Amygdala (tissue), 56 donors: ENCODE measurements at regions not wholly inside any gene's neighbourhood (a gene's known extent, or its start where the extent isn't known, plus 50 kb on each side); places are given as distances from the start of the nearest gene placed in this dataset.
"Not testable (repeated sequence)": the region's sequence is repeated elsewhere in the genome, so short reads cannot be mapped to it uniquely, and the experiment has no call there.

Source experiments
- DNase-seq, 56 donors: peaks; one replicate each; lab custom pipeline; 2025; lab: John Stamatoyannopoulos, UW

- no peak for DNase-seq
These were observed 140.8 kb upstream of the ISL1 start for GRCh38 chr5:51242456-51242855.

- not testable (repeated sequence) for DNase-seq
These were observed 132.3 kb upstream of the ISL1 start for GRCh38 chr5:51250957-51251356.

GRCh38 chr5:51271261-51271660 lies 112.0 kb upstream of the ISL1 start:
- no peak for DNase-seq

- DNase-seq: no peak
These were observed 110.2 kb upstream of the ISL1 start for GRCh38 chr5:51273021-51273420.

GRCh38 chr5:51273871-51274270 lies 109.4 kb upstream of the ISL1 start:
- DNase-seq: no peak

- DNase-seq: no peak
These were observed 107.8 kb upstream of the ISL1 start for GRCh38 chr5:51275428-51275827.

GRCh38 chr5:51276250-51276649 lies 107.0 kb upstream of the ISL1 start:
- no peak for DNase-seq

- no peak for DNase-seq
These were observed 104.7 kb upstream of the ISL1 start for GRCh38 chr5:51278539-51278938.

GRCh38 chr5:51279983-51280706 lies 103.1 kb upstream of the ISL1 start:
- DNase-seq: peak in 7 of 56 donors; percentile 1 to 16 (median 2)

GRCh38 chr5:51286046-51286445 lies 97.2 kb upstream of the ISL1 start:
- DNase-seq: no peak

- peak in 6 of 56 donors; percentile 0 to 5 (median 2) for DNase-seq
These were observed 80.9 kb upstream of the ISL1 start for GRCh38 chr5:51302343-51302742.

GRCh38 chr5:51326844-51327243 lies 56.4 kb upstream of the ISL1 start:
- DNase-seq: no peak
